GM13976 (cell line): ENCODE measurements at regions not wholly inside any gene's neighbourhood (a gene's known extent, or its start where the extent isn't known, plus 50 kb on each side); places are given as distances from the start of the nearest gene placed in this dataset.

Source experiments
- DNase-seq: peaks from one replicate; pipeline ENCODE4 v3.0.0; 2012; ENCODE audit warnings: low spot score
- CTCF ChIP-seq: IDR thresholded peaks from 2 replicates; pipeline ENCODE4 v1.5.1; 2012; ENCODE audit warnings: borderline replicate concordance, mild to moderate bottlenecking; ENCODE audit not compliant: insufficient read depth; ENCODE audit errors: extremely low read depth, missing control alignments, control extremely low read depth
- in situ Hi-C: fragments of 300-500 bp; cut with MboI; formaldehyde crosslinking; loops from one replicate; pipeline ENCODE4 v1.12.0; 2022; ENCODE audit warnings: low sequenced_read_pairs, mixed read lengths, inconsistent platforms; ENCODE audit not compliant: unreplicated experiment

- no peak for TF ChIP-seq CTCF
- DNase-seq = no peak
- in situ Hi-C loops = no loop called here
Measured at GRCh38 chr3:25000971-25001591, 427.0 kb upstream of the RARB start.

GRCh38 chr3:25002052-25002451 is 426.0 kb upstream of the RARB start:
- TF ChIP-seq CTCF = no peak
- in situ Hi-C loops = no loop called here
- no peak for DNase-seq

- no peak for DNase-seq
- TF ChIP-seq CTCF = no peak
- in situ Hi-C loops = no loop called here
Measured at GRCh38 chr3:25007974-25008658, 419.9 kb upstream of the RARB start.

- no peak for DNase-seq
- no peak for TF ChIP-seq CTCF
- in situ Hi-C loops = no loop called here
Measured at GRCh38 chr3:25009665-25010064, 418.4 kb upstream of the RARB start.

- in situ Hi-C loops = no loop called here
- TF ChIP-seq CTCF = no peak
- DNase-seq = no peak
Measured at GRCh38 chr3:25015599-25015998, 412.5 kb upstream of the RARB start.

GRCh38 chr3:25018909-25019308 is 409.2 kb upstream of the RARB start:
- in situ Hi-C loops = no loop called here
- DNase-seq = no peak
- TF ChIP-seq CTCF = no peak
